HEK293 (cell line): ENCODE measurements at regions not wholly inside any gene's neighbourhood (a gene's known extent, or its start where the extent isn't known, plus 50 kb on each side); places are given as distances from the start of the nearest gene placed in this dataset.
A peak's percentile ranks its signal among the peaks of the same experiment; 100 is the strongest.

Experiments
- CTCF ChIA-PET: fragments of 350-600 bp; formaldehyde crosslinking; extraction: SDS; loops from one replicate; lab custom pipeline; 2021; ENCODE audit warnings: antibody characterized with exemption; lab: Yijun Ruan, JAX
- POLR2A ChIA-PET: fragments of 300-600 bp; formaldehyde crosslinking; extraction: SDS; loops from one replicate; lab custom pipeline; 2020; ENCODE audit warnings: antibody characterized with exemption, inconsistent platforms; lab: Yijun Ruan, JAX
- H3K27ac ChIP-seq: fragments of 200-500 bp; sonication (Bioruptor generic); 2 replicates; pipeline ENCODE4 v1.5.1; 2014; ENCODE audit warnings: low read depth, low read length, control low read depth, inconsistent platforms; ENCODE audit errors: extremely low read depth
- H3K36me3 ChIP-seq, 2 experiments: fragments of 200-500 bp in 1 of 2; sonication (Bioruptor generic) in 1 of 2; 1 replicate in 1 of 2; 2 replicates in 1 of 2; pipeline ENCODE4 v1.5.1; 2014 to 2017; ENCODE audit warnings: inconsistent platforms in 2 of 2, low read length in 2 of 2; ENCODE audit not compliant: control insufficient read depth in 2 of 2, insufficient read depth in 1 of 2
- H3K4me1 ChIP-seq: fragments of 200-500 bp; sonication (Bioruptor generic); 2 replicates; pipeline ENCODE4 v1.5.1; 2014; ENCODE audit warnings: mild to moderate bottlenecking, low read length, inconsistent platforms; ENCODE audit not compliant: control insufficient read depth, insufficient read depth
- H3K4me3 ChIP-seq: 2 replicates; pipeline ENCODE4 v1.5.1; 2011; ENCODE audit warnings: low read depth, mild to moderate bottlenecking, control low read depth, low read length, moderate library complexity
- H3K9me3 ChIP-seq: fragments of 200-500 bp; sonication (Bioruptor generic); 2 replicates; pipeline ENCODE4 v1.5.1; 2014; ENCODE audit warnings: low read depth, low read length, inconsistent platforms; ENCODE audit not compliant: control insufficient read depth, insufficient read depth
- GLI4 ChIP-seq: fragments of 450-650 bp; formaldehyde crosslinking; IDR thresholded peaks from 2 replicates; pipeline ENCODE4 v1.5.1; 2016; ENCODE audit warnings: missing biosample characterization, missing genetic modification characterization
- HIC1 ChIP-seq: fragments of 450-650 bp; formaldehyde crosslinking; IDR thresholded peaks from 2 replicates; pipeline ENCODE4 v1.5.1; 2016; ENCODE audit warnings: missing biosample characterization, missing genetic modification characterization
- HOXC10 ChIP-seq: sonication (generic); formaldehyde crosslinking; IDR thresholded peaks from 2 replicates; pipeline ENCODE4 v1.8.1; 2023; ENCODE audit warnings: mild to moderate bottlenecking, missing genetic modification reagents
- MZF1 ChIP-seq: fragments of 450-650 bp; formaldehyde crosslinking; IDR thresholded peaks from 2 replicates; pipeline ENCODE4 v1.5.1; 2017; ENCODE audit warnings: missing biosample characterization, missing genetic modification characterization, borderline replicate concordance
- OVOL3 ChIP-seq: fragments of 450-650 bp; formaldehyde crosslinking; IDR thresholded peaks from 2 replicates; pipeline ENCODE4 v1.5.1; 2016; ENCODE audit warnings: missing biosample characterization, missing genetic modification characterization
- REST ChIP-seq: fragments of 450-650 bp; formaldehyde crosslinking; IDR thresholded peaks from 2 replicates; pipeline ENCODE4 v1.5.1; 2016; ENCODE audit warnings: missing biosample characterization, missing genetic modification characterization
- SETDB1 ChIP-seq: IDR thresholded peaks from one replicate; pipeline ENCODE4 v1.6.1; 2017; ENCODE audit warnings: mild to moderate bottlenecking, low read length, moderate library complexity, mixed read lengths; ENCODE audit not compliant: insufficient read length
- SP2 ChIP-seq: fragments of 450-650 bp; formaldehyde crosslinking; IDR thresholded peaks from 2 replicates; pipeline ENCODE4 v1.5.1; 2016; ENCODE audit warnings: missing biosample characterization, missing genetic modification characterization
- ZBTB10 ChIP-seq: fragments of 450-650 bp; formaldehyde crosslinking; IDR thresholded peaks from 2 replicates; pipeline ENCODE4 v1.5.1; 2016; ENCODE audit warnings: missing biosample characterization, missing genetic modification characterization
- ZFHX2 ChIP-seq: fragments of 450-650 bp; formaldehyde crosslinking; conservative IDR thresholded peaks from 2 replicates; pipeline ENCODE4 v1.5.1; 2016; ENCODE audit warnings: missing biosample characterization, missing genetic modification characterization
- ZFP3 ChIP-seq: fragments of 450-650 bp; formaldehyde crosslinking; IDR thresholded peaks from 2 replicates; pipeline ENCODE4 v1.5.1; 2016; ENCODE audit warnings: low read depth, missing biosample characterization, missing genetic modification characterization
- ZNF133 ChIP-seq: fragments of 450-650 bp; formaldehyde crosslinking; IDR thresholded peaks from 2 replicates; pipeline ENCODE4 v1.5.1; 2016; ENCODE audit warnings: missing biosample characterization, missing genetic modification characterization
- ZNF23 ChIP-seq: fragments of 450-650 bp; formaldehyde crosslinking; IDR thresholded peaks from 2 replicates; pipeline ENCODE4 v1.5.1; 2016; ENCODE audit warnings: missing biosample characterization, missing genetic modification characterization, borderline replicate concordance
- ZNF324 ChIP-seq: fragments of 450-650 bp; formaldehyde crosslinking; IDR thresholded peaks from 2 replicates; pipeline ENCODE4 v1.5.1; 2016; ENCODE audit warnings: missing biosample characterization, missing genetic modification characterization
- ZNF488 ChIP-seq: fragments of 450-650 bp; formaldehyde crosslinking; IDR thresholded peaks from 2 replicates; pipeline ENCODE4 v1.5.1; 2016; ENCODE audit warnings: missing biosample characterization, missing genetic modification characterization
- ZNF518A ChIP-seq: fragments of 450-650 bp; formaldehyde crosslinking; conservative IDR thresholded peaks from 2 replicates; pipeline ENCODE4 v1.5.1; 2016; ENCODE audit warnings: low read depth, missing biosample characterization, missing genetic modification characterization
- ZNF610 ChIP-seq: fragments of 450-650 bp; formaldehyde crosslinking; IDR thresholded peaks from 2 replicates; pipeline ENCODE4 v1.5.1; 2016; ENCODE audit warnings: missing biosample characterization, missing genetic modification characterization, borderline replicate concordance
- ZNF791 ChIP-seq: fragments of 450-650 bp; formaldehyde crosslinking; IDR thresholded peaks from 2 replicates; pipeline ENCODE4 v1.5.1; 2016; ENCODE audit warnings: missing biosample characterization, missing genetic modification characterization
- ZSCAN16 ChIP-seq: fragments of 450-650 bp; formaldehyde crosslinking; IDR thresholded peaks from 2 replicates; pipeline ENCODE4 v1.5.1; 2016; ENCODE audit warnings: missing biosample characterization, missing genetic modification characterization
- ZSCAN23 ChIP-seq: fragments of 450-650 bp; formaldehyde crosslinking; IDR thresholded peaks from 2 replicates; pipeline ENCODE4 v1.5.1; 2016; ENCODE audit warnings: missing biosample characterization, missing genetic modification characterization

GRCh38 chr5:112112346-112112745 is 306.7 kb downstream of the EPB41L4A start:
- H3K36me3 ChIP-seq: no peaks in the 10 kb centered on the region
- no peak for TF ChIP-seq ZBTB10
- TF ChIP-seq HIC1 (tag by site-specific recombination): no peak
- TF ChIP-seq ZFHX2 (tag by site-specific recombination): no peak
- no peak for TF ChIP-seq MZF1 (tag by site-specific recombination)
- no peak for TF ChIP-seq HOXC10 (CRISPR knock-in tag)
- no peak for TF ChIP-seq ZFP3
- no peak for TF ChIP-seq ZSCAN16 (tag by site-specific recombination)
- TF ChIP-seq ZSCAN23 (tag by site-specific recombination): no peak
- TF ChIP-seq ZNF610: no peak
- TF ChIP-seq GLI4 (tag by site-specific recombination): no peak
- TF ChIP-seq ZNF488 (tag by site-specific recombination): no peak
- no peak for TF ChIP-seq SP2 (tag by site-specific recombination)
- no peak for TF ChIP-seq ZNF791 (tag by site-specific recombination)
- TF ChIP-seq ZNF518A (tag by site-specific recombination): no peak
- ChIA-PET CTCF (no interaction called here), POLR2A (no interaction called here)
- no peak overlapping the region for H3K27ac ChIP-seq
- H3K4me1 ChIP-seq: no peaks in the 10 kb centered on the region
- no peaks in the 10 kb centered on the region for H3K9me3 ChIP-seq
- H3K4me3 ChIP-seq: no peak overlapping the region

- Histone ChIP-seq H3K27ac (no peak overlapping the region), H3K4me1 (no peaks in the 10 kb centered on the region)
- TF ChIP-seq ZNF133 (peak; percentile 28; the same call in 1 of the 2 replicates), ZNF23 (tag by site-specific recombination) (no peak), OVOL3 (tag by site-specific recombination) (no peak), REST (tag by site-specific recombination) (peak; percentile 50), ZNF324 (tag by site-specific recombination) (no peak), SETDB1 (no peak)
- TF ChIP-seq, all 188 proteins: peak for 2
- ChIA-PET POLR2A (interaction anchor here (0.6 kb wide), 1 partner anchor 24 kb away, joined by 3 read pairs; no protein-coding TSS in a partner anchor), CTCF (interaction anchor here (0.6 to 1.0 kb wide), 4 partner anchors 8 to 559 kb away, joined by 3 read pairs; no protein-coding TSS in a partner anchor)
- H3K36me3 ChIP-seq: no peaks in the 10 kb centered on the region
- H3K4me3 ChIP-seq: no peak overlapping the region
- H3K9me3 ChIP-seq: no peaks in the 10 kb centered on the region
Observed at GRCh38 chr5:112109331-112110007, 309.6 kb downstream of the EPB41L4A start.
